Activated naive CD4-positive, alpha-beta T cell treated with anti-CD3 and anti-CD28 coated beads, Interleukin-2, amount 50 U/mL, for 72 hours (primary cell): ENCODE measurements at regions not wholly inside any gene's neighbourhood (a gene's known extent, or its start where the extent isn't known, plus 50 kb on each side); places are given as distances from the start of the nearest gene placed in this dataset.
"Not testable (repeated sequence)": the region's sequence is repeated elsewhere in the genome, so short reads cannot be mapped to it uniquely, and the experiment has no call there.

ENCODE experiments used
- ATAC-seq, 2 donors: fragments of 150-1000 bp; cut with Tn5 transposase; 2 replicates each; pipeline ENCODE4 v1.10.0; 2021; ENCODE audit warnings: mild to moderate bottlenecking in 2 of 2, moderate library complexity in 2 of 2
- DNase-seq, 2 donors: peaks; one replicate each; pipeline ENCODE4 v3.0.0; 2021 to 2022; ENCODE audit warnings: low spot score in 2 of 2
- H3K27ac Mint-ChIP-seq, 2 donors: one replicate each; pipeline ENCODE4 v1.8.0; 2022; ENCODE audit warnings: mild to moderate bottlenecking in 2 of 2, mixed read lengths in 2 of 2
- H3K36me3 Mint-ChIP-seq, 2 donors: one replicate each; pipeline ENCODE4 v1.8.0; 2022; ENCODE audit warnings: mixed read lengths in 2 of 2
- H3K9me3 Mint-ChIP-seq, 2 donors: one replicate each; pipeline ENCODE4 v1.8.0; 2022; ENCODE audit warnings: mixed read lengths in 2 of 2

- Mint-ChIP-seq H3K27ac (no peak overlapping the region), H3K36me3 (no peaks in the 10 kb centered on the region), H3K9me3 (no peaks in the 10 kb centered on the region)
- no peak for ATAC-seq
- DNase-seq: no peak
Observed at GRCh38 chr11:22115470-22116029, 77.3 kb upstream of the ANO5 start.

GRCh38 chr11:22127981-22128380 is 64.9 kb upstream of the ANO5 start:
- H3K36me3 Mint-ChIP-seq: peaks cover 10 to 14% of the 10 kb centered on the region in 2 donors
- peaks cover 22 to 39% of the 10 kb centered on the region in 2 donors for H3K9me3 Mint-ChIP-seq
- not testable (repeated sequence) for ATAC-seq, DNase-seq, H3K27ac Mint-ChIP-seq

DNA sequence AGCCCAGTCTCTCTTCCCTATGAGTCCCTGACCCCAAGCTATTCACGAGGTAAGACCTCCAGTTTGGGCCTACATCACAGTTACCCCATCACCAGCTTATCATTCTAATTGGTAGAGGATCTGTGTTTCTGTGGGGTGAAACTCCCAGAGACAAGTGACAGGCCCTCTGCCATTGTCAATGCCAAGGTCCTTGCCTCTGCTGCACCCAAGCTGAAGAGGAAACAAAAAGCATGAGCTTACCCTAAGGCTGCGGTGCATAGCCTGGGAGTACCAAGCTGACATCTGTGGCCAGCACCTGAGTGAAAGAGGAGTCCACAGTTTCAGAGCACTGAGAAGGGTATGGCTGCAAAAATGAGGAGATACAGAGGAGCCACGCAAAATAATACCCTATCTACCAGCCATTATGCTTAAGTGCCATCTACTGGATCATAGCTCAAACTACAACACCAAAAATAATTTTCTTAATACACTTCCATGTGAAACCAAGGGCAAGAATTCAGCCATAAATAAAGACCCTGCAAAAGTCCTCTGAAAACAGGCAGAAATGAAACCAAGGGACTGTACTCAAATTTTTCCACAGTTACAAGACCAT is 62.3 kb upstream of the ANO5 start:
- ATAC-seq (no peak), DNase-seq (no peak)
- H3K9me3 Mint-ChIP-seq: peaks cover 18 to 33% of the 10 kb centered on the region in 2 donors
- H3K36me3 Mint-ChIP-seq: peaks cover 10 to 14% of the 10 kb centered on the region in 2 donors
- no peak overlapping the region for H3K27ac Mint-ChIP-seq

GRCh38 chr11:22133776-22134175 is 59.1 kb upstream of the ANO5 start:
- DNase-seq (no peak), ATAC-seq (no peak)
- no peak overlapping the region for H3K27ac Mint-ChIP-seq
- H3K9me3 Mint-ChIP-seq: peaks cover 5 to 18% of the 10 kb centered on the region in 2 donors
- peaks cover 0 to 9% of the 10 kb centered on the region in 2 donors for H3K36me3 Mint-ChIP-seq

DNA sequence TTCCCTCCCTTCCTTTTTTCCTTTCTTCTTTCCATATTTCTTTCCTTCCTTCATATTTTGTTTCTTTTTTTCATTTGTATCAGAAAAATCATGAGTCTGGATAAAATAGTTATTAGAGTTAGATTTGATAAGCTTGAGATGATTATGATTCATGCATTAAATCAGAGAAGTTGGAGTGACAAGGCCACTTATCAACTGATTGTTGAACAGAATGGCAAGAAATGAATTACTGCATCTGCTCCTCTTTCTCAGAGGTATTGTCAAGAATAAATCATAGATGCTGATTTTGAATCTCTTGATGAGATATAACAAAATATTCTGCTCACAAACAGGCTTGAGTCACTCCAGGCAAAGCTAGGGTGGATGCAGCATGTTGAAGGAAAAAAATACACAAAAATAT is 54.6 kb upstream of the ANO5 start:
- Mint-ChIP-seq H3K36me3 (no peaks in the 10 kb centered on the region), H3K9me3 (peaks cover 5 to 10% of the 10 kb centered on the region in 2 donors), H3K27ac (no peak overlapping the region)
- ATAC-seq (no peak), DNase-seq (no peak)
